ENCODE measurements at regions not wholly inside any gene's neighbourhood (a gene's known extent, or its start where the extent isn't known, plus 50 kb on each side); places are given as distances from the start of the nearest gene placed in this dataset.
A peak's percentile ranks its signal among the peaks of the same experiment; 100 is the strongest.
"Not testable (repeated sequence)": the region's sequence is repeated elsewhere in the genome, so short reads cannot be mapped to it uniquely, and the experiment has no call there.

GRCh38 chr14:51575349-51576116 is 76.2 kb upstream of the FRMD6 start:
- DNase-seq (ENCODE audit: low read depth in 2 of 2) = no peak

GRCh38 chr14:51576117-51576430 is 75.6 kb upstream of the FRMD6 start:
- peak in 1 of 2 donors; percentile 47 for DNase-seq (ENCODE audit: low read depth in 2 of 2)

GRCh38 chr14:51576879-51577278 is 74.8 kb upstream of the FRMD6 start:
- DNase-seq (ENCODE audit: low read depth in 2 of 2) = no peak

- peak; percentile 3 to 34 for DNase-seq (ENCODE audit: low read depth in 2 of 2)
Measured at GRCh38 chr14:51578853-51579252, 72.9 kb upstream of the FRMD6 start.

GRCh38 chr14:51581017-51581881 is 70.5 kb upstream of the FRMD6 start:
- peak in 1 of 2 donors; percentile 49 for DNase-seq (ENCODE audit: low read depth in 2 of 2)

- peak; percentile 48 to 58 for DNase-seq (ENCODE audit: low read depth in 2 of 2)
Measured at GRCh38 chr14:51582437-51582836, 69.3 kb upstream of the FRMD6 start.

GRCh38 chr14:51585055-51585454 is 66.7 kb upstream of the FRMD6 start:
- DNase-seq (ENCODE audit: low read depth in 2 of 2) = no peak

GRCh38 chr14:51592836-51593235 is 58.9 kb upstream of the FRMD6 start:
- no peak for DNase-seq (ENCODE audit: low read depth in 2 of 2)

GRCh38 chr14:51593397-51593796 is 58.3 kb upstream of the FRMD6 start:
- peak in 1 of 2 donors; percentile 33 for DNase-seq (ENCODE audit: low read depth in 2 of 2)

GRCh38 chr14:51595881-51596455 is 55.7 kb upstream of the FRMD6 start:
- peak in 1 of 2 donors; percentile 51 for DNase-seq (ENCODE audit: low read depth in 2 of 2)

GRCh38 chr14:51596488-51597117 is 55.1 kb upstream of the FRMD6 start:
- DNase-seq (ENCODE audit: low read depth in 2 of 2) = no peak

- no peak for DNase-seq (ENCODE audit: low read depth in 2 of 2)
Measured at GRCh38 chr14:51597261-51598001, 54.3 kb upstream of the FRMD6 start.

GRCh38 chr14:51598924-51599600 is 52.6 kb upstream of the FRMD6 start:
- DNase-seq (ENCODE audit: low read depth in 2 of 2) = not testable (repeated sequence)

- no peak for DNase-seq (ENCODE audit: low read depth in 2 of 2)
Measured at GRCh38 chr14:51600658-51601057, 51.1 kb upstream of the FRMD6 start.
